ENCODE measurements at regions not wholly inside any gene's neighbourhood (a gene's known extent, or its start where the extent isn't known, plus 50 kb on each side); places are given as distances from the start of the nearest gene placed in this dataset.

DNA sequence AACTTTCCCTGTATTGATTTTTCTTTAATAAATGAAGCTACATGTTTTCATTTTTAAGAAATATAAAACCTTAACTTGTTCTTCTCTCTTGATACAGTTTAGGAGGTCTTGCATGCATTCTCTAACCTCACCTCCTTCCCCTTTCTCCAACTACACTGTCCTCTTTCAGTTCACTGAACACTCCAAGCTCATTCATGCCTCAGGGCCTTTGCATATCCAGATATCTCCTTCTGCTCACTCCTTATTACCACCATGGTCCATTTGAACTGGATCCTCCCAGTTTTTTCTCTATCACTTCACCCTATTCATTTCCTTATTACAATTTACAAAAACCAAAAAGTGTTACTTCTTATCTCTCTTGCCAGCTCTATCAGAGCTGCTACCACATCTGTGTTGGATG lies 242.9 kb upstream of the PLEKHG7 start:
- DNase-seq: no peak

GRCh38 chr12:92458996-92459395 lies 243.8 kb upstream of the PLEKHG7 start:
- DNase-seq: no peak

DNA sequence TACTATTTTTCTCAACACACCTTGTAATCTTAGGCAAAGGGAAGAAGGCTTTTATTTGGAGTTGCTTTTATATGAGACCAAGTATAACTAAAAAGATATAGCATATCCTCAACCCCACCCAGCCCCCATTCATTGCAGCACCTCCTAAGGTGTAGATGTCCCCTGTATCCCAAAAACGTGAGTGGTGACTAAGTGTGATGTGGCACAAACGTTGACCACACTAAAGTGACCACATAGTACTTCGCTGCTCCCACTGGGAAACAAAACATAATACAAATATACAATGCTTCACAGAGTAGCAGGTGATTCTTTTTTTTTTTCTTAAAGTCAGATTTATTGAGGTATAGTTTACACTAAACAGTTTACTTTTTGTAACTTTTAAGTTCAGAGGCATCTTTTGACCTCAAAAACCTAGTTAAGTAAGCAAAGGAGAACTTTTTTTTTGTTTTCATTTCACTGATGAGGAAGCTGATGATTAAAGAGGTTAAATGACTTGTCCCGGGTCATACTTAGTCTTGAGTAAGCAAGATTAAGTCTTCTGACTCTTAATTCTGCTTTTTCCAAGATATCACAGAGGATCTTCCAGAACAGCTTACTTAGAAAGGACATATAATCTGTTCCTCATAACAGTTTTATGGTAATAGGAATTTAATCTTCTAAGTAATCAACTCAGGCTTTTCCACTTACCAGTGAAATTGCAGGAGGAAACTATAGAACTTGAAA lies 245.2 kb upstream of the PLEKHG7 start:
- no peak for DNase-seq

- no peak for DNase-seq
These were observed 250.0 kb upstream of the PLEKHG7 start for GRCh38 chr12:92452763-92453162.

DNA sequence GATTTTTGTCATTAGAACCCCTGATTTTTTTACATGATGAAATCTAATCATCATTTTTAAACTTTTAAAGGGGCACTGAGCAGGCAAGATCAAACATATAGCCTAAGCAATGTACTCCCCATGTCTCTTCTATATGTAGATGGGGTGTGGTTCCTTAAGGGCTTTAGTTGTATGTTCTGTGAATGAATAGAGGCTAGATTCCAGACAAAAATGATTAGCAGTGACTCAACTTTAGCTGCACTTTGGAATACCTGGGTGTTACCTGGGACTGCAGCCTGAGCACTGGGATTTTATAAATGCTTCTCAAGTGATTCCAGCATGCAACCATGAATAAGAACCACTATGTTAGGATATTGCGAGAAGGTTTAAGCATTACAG lies 256.7 kb upstream of the PLEKHG7 start:
- DNase-seq: no peak

DNA sequence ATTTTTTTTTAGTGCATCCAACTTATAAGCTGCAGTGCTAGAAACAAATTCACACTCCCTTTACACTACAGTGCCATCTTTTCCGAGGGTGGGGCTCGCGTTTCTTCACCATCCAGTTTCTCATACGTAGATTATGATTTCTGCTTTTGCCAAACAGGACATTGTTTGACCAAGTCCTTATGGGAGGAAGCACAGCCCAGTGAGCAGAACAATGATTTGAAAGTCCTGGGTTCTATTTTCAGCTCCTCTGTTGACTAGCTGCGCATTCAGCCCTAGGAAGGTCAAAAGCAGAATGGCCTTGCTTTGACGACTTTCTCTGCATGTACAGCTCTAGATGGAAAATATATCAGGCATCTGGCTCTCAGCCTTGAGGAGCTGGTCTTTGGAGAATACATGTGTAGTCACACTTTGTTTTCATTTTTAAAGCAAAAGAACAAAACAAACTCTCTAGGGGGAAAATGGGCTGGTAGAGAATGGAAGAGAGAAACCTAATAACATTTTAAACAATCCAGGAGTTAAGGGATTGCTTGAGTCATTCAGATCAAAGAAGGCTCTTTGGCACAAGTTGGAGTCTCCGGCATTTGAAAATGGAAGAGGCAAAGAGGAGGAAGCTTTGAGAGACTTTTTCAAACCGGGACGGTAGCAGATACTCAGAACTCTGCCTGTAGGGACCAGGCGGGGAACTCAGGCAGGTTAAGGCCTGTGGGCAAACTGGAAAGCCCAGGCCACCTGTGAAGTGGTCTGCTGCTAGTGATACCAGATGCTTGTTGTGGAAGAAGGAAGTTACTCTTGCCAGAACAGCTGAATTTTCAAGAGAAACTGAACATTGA lies 257.3 kb upstream of the PLEKHG7 start:
- no peak for DNase-seq

DNA sequence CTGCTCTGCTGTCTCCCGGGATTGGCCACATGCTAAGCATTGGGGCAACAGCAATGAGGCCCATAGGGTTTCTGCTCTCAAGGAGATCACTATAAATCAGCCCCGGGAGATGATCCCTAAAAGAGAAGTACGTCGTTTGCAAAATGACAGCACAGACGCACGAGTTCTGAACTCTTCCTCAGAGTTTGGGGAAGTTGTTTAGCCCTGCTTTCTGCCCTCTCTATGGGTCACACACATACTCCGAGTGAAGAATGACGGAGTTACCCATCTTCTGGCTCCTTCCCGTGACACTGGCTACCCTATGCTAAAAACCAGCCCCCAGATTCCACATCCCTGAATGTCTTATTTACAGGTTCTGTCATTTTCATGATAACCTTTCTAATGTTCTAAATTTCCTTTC lies 258.0 kb upstream of the PLEKHG7 start:
- DNase-seq: no peak

- no peak for DNase-seq
These were observed 260.0 kb upstream of the PLEKHG7 start for GRCh38 chr12:92442782-92443181.

DNA sequence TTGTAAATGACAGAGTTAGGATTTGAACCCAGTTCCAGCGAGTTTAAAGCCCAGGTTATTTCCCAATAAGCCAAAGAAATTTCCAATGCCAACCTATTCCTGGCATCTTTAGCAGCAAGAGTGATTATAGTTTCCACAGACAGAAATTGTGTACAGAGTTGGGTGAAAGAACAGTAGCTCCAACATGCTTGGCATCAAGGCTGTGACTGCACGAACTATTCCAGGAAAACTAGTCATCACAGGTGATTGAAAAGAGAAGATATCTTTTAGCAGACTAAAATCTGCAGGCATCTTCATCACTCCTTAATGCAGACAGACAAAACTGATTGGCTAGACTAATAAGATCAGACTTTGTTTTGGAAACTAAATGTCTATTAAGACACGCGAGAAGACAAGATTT lies 262.7 kb upstream of the PLEKHG7 start:
- no peak for DNase-seq

DNA sequence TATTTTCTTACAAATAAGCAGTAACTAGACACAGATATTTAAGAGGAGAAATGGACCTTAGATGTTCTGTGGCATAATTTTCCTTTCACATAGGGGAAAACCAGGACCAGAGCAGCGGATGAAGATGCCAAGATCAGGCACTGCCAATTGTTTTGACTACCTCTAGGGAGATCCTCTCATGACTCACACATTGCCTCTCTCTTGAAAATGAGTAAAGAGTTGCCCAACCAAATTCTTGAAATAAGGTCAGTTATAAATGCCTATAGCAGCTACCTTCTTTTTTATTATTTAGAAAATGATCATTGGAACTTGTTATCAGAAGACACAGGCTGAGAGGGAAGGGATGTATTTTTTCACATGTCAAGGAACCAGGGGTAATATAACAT lies 263.4 kb upstream of the PLEKHG7 start:
- DNase-seq: no peak

GRCh38 chr12:92438641-92439419 lies 264.0 kb upstream of the PLEKHG7 start:
- no peak for DNase-seq

- no peak for DNase-seq
These were observed 265.3 kb upstream of the PLEKHG7 start for GRCh38 chr12:92437452-92437851.

- no peak for DNase-seq
These were observed 265.9 kb upstream of the PLEKHG7 start for GRCh38 chr12:92436856-92437255.

GRCh38 chr12:92434607-92435025 lies 268.2 kb upstream of the PLEKHG7 start:
- no peak for DNase-seq

DNA sequence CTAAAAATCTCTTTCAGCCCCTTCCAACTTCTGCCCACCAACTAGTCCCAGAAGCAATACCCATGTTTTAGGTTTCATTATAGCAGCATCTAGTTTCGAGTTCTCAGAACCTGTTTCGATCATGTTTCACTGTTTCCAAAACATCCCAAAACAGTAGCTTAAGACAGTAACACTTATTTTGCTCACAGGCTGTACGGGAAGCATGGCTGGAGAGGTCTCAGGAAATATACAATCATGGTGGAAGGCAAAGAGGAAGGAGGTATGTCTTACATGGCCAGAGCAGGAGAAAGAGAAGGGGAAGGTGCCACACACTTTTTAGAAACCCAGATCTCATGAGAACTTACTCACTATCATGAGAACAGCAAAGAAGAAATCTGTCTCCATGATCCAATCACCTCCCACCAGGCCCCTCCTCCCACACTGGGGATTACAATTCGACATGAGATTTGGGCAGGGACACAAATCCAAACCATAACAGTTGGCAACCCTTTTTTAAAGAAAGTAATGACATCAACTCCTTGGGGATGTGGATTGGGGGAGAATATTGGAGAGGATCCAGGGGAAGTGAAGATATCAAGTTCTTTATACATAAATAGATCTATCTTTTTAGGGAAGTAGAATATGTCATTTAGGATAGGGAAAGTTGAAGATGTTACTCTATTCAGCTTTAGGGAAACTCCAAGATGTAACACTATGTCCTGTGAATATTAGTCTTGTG lies 269.9 kb upstream of the PLEKHG7 start:
- no peak for DNase-seq

DNA sequence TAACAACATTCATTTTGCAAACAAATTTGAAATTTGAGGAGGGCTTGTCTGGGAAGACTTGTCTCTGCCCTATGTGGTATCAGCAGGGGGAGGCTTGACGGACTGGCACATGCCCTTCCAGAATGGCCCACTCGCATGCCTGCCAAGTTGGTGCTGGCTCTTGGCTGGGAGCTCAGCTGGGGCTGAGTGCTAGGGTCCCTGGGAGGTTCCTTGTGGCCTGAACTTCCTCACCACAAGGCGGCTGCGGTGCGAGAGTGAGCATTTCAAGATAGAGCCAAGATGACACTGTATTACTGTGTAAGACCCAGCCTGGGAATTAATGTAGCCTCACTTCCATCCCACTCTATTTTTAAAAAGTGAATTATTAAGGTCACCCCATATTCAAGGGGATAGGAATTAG lies 271.6 kb upstream of the PLEKHG7 start:
- DNase-seq: no peak

DNA sequence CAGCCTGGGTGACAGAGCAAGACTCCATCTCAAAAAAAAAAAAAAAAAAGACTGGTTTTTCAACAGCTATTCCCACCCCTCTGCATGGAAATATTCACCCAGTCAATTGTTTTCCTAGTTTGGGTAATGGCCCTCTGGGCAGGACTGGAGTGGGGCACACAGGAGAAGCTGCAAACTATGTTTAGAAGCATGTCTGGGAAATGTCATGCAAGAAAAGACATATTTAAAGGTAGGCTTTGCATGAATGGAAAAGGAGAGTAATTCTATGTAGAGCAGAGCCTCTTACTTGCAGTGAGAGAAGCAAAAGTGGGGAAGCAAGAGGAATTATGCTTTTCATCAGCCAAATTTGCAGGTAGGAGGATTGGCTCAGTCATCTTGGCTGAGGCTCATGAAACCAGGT lies 276.5 kb upstream of the PLEKHG7 start:
- DNase-seq: no peak

- DNase-seq: no peak
These were observed 277.6 kb upstream of the PLEKHG7 start for GRCh38 chr12:92425165-92425564.

DNA sequence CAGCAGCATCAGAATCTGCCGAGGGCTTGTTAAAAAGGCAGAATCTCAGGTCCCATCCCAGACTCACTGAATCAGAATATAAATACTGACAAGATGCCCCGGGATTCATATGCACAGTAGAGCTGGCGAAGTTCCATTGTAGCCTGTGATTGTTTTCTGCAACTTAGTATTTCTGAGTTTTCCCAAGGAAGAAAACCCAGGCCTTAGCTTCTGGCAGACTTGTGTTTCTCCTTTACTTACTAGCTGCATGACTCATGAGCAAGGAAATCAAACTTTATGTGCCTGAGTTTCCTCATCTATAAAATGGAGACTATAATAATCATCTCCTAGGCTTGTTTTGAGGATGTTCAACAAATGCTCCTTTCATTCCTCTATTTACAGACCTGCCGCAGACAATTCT lies 278.5 kb upstream of the PLEKHG7 start:
- DNase-seq: no peak

DNA sequence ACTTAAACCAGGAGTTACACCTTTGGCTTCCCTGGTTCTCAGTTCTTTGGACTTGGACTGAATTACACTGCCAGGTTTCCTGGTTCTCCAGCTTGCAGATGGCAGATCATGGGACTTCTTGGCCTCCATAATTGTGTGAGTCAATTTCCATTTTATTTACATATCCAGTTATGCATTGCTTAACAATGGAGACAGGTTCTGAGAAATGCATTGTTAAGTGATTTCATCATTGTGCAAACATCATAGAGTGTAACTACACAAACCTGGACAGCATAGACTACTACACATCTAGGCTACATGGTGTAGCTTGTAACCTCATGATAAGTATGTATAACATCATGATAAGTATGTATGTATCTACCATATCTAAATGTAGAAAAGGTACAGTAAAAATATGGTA lies 276.1 kb upstream of the BTG1 start:
- DNase-seq: no peak

DNA sequence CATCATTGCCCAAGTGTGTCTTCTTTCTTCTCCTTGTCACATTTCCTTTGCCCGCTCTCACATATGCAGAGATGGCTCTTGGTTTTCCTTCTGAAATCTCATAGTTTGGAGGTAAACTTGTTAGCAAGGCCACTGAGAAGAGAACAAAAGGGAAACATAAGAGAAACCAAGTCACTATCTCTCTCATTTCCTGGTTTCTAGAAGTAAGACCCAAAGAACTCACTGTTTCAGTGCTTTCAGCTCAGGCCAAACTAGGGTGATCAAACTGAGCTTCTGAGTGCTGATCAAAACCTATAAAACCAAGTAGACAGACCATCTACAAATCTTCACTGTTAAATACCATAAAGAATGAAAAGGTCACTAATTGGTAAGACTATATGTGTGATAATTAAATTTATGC lies 275.4 kb upstream of the BTG1 start:
- DNase-seq: no peak

GRCh38 chr12:92419201-92419600 lies 273.6 kb upstream of the BTG1 start:
- no peak for DNase-seq

- DNase-seq: no peak
These were observed 272.7 kb upstream of the BTG1 start for GRCh38 chr12:92418381-92418780.
